AG10803 (cell line): ENCODE measurements at regions not wholly inside any gene's neighbourhood (a gene's known extent, or its start where the extent isn't known, plus 50 kb on each side); places are given as distances from the start of the nearest gene placed in this dataset.
"Not testable (repeated sequence)": the region's sequence is repeated elsewhere in the genome, so short reads cannot be mapped to it uniquely, and the experiment has no call there.

Source experiments
- DNase-seq: peaks from one replicate; pipeline ENCODE4 v3.0.0; 2010; ENCODE audit warnings: low read depth
- H3K4me3 ChIP-seq: 2 replicates; pipeline ENCODE4 v1.5.1; 2011; ENCODE audit warnings: mild to moderate bottlenecking, low read length, control low read depth
- CTCF ChIP-seq: conservative IDR thresholded peaks from 2 replicates; pipeline ENCODE4 v1.5.1; 2011; ENCODE audit warnings: mild to moderate bottlenecking, low read length, control low read depth, inconsistent platforms

- no peak for TF ChIP-seq CTCF
- no peak overlapping the region for H3K4me3 ChIP-seq
Measured at GRCh38 chr2:166792808-166793207, 95.5 kb upstream of the XIRP2 start.

GRCh38 chr2:166786707-166787106, 101.6 kb upstream of the XIRP2 start:
- DNase-seq = no peak
- no peak for TF ChIP-seq CTCF
- no peak overlapping the region for H3K4me3 ChIP-seq

More at GRCh38 chr2:166792808-166793207, 95.5 kb upstream of the XIRP2 start:
- DNase-seq = no peak

GRCh38 chr2:166784296-166784946, 103.9 kb upstream of the XIRP2 start:
- no peak for TF ChIP-seq CTCF
- no peak for DNase-seq
- H3K4me3 ChIP-seq = no peak overlapping the region

DNA sequence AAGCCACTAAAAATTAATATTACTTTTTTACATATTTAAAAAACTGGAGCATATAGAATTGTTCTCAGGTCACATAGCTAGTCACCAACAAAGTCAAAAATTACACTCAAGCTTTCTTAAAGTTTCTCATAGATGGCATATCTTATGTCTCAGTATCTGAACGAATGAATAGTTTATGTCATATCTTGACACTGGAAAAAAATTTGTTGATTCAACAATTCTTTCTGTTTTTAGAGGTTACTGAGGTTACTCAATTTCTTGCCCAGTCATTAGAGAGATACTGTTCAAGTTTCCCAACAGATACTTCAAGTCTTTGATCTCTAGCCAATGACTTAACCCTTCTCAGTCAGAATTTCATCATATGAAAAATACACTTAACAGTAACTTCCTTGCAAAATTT, 113.1 kb upstream of the XIRP2 start:
- no peak for TF ChIP-seq CTCF
- DNase-seq = no peak
- no peak overlapping the region for H3K4me3 ChIP-seq

- no peak for TF ChIP-seq CTCF
- H3K4me3 ChIP-seq = no peak overlapping the region
- no peak for DNase-seq
Measured at GRCh38 chr2:166773308-166773949, 114.9 kb upstream of the XIRP2 start.

DNA sequence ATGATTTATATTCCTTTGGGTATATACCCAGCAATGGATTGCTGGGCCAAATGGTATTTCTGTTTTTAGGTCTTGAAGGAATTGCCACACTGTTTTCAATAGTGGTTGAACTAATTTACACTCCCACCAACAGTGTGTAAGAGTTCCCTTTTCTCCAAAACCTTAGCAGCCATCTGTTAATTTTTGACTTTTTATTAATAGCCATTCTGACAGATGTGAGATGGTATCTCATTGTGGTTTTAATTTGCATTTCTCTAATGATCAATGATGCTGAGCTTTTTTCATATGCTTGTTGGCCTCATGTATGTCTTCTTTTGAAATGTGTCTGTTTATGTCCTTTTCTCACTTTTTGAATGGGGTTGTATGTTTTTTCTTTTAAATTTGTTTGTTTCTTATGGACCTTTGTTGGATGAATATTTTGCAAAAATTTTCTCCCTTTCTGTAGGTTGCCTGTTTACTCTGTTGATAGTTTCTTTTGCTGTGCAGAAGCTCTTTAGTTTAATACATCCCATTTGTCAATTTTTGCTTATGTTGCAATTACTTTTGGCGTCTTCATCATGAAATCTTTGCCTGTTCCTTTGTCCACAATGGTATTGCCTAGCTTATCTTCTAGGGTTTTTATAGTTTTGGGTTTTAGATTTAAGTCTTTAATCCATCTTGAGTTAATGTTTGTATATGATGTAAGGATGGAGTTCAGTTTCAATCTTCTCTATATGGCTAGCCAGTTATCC, 119.7 kb upstream of the XIRP2 start:
- no peak overlapping the region for H3K4me3 ChIP-seq
- TF ChIP-seq CTCF = no peak
- DNase-seq = no peak

GRCh38 chr2:166766769-166767322, 121.4 kb upstream of the XIRP2 start:
- H3K4me3 ChIP-seq, DNase-seq: not testable (repeated sequence)
